ENCODE measurements at regions not wholly inside any gene's neighbourhood (a gene's known extent, or its start where the extent isn't known, plus 50 kb on each side); places are given as distances from the start of the nearest gene placed in this dataset.

DNA sequence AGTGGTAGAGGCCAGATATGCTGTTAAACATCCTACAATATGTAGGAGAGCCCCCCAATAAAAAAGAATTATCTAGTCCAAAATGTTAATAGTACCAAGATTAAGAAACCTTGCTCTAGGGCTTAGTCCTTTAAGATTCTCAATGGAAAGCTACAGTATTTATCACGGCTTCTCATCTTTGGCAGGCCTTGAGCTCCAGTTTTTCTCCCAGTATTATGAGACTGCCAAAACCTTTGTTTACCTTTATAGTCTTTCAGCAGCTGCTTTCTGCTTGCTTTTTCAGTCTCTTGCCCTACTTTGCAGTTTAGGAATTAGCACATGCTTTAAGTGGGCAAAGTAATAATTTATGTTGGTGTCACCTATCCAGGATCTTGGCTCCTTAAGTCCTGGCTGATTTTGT, 59.7 kb downstream of the NHLRC1 start:
- TF ChIP-seq, protein P1, sequence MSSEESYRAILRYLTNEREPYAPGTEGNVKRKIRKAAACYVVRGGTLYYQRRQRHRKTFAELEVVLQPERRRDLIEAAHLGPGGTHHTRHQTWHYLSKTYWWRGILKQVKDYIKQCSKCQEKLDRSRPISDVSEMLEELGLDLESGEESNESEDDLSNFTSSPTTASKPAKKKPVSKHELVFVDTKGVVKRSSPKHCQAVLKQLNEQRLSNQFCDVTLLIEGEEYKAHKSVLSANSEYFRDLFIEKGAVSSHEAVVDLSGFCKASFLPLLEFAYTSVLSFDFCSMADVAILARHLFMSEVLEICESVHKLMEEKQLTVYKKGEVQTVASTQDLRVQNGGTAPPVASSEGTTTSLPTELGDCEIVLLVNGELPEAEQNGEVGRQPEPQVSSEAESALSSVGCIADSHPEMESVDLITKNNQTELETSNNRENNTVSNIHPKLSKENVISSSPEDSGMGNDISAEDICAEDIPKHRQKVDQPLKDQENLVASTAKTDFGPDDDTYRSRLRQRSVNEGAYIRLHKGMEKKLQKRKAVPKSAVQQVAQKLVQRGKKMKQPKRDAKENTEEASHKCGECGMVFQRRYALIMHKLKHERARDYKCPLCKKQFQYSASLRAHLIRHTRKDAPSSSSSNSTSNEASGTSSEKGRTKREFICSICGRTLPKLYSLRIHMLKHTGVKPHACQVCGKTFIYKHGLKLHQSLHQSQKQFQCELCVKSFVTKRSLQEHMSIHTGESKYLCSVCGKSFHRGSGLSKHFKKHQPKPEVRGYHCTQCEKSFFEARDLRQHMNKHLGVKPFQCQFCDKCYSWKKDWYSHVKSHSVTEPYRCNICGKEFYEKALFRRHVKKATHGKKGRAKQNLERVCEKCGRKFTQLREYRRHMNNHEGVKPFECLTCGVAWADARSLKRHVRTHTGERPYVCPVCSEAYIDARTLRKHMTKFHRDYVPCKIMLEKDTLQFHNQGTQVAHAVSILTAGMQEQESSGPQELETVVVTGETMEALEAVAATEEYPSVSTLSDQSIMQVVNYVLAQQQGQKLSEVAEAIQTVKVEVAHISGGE (tag by site-specific recombination; conservative IDR thresholded peaks at IDR 0.05; ENCODE audit: low read depth), result no peak
- no peak for TF ChIP-seq HOXA7 (CRISPR knock-in tag; IDR thresholded peaks at IDR 0.05; ENCODE audit: borderline replicate concordance)
- TF ChIP-seq, protein P2, sequence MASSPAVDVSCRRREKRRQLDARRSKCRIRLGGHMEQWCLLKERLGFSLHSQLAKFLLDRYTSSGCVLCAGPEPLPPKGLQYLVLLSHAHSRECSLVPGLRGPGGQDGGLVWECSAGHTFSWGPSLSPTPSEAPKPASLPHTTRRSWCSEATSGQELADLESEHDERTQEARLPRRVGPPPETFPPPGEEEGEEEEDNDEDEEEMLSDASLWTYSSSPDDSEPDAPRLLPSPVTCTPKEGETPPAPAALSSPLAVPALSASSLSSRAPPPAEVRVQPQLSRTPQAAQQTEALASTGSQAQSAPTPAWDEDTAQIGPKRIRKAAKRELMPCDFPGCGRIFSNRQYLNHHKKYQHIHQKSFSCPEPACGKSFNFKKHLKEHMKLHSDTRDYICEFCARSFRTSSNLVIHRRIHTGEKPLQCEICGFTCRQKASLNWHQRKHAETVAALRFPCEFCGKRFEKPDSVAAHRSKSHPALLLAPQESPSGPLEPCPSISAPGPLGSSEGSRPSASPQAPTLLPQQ (tag by site-specific recombination; IDR thresholded peaks at IDR 0.05), result no peak
- TF ChIP-seq PRDM6 (tag by site-specific recombination; IDR thresholded peaks at IDR 0.05), result 0 out of 2 replicates have a peak, but pooled peaks have one; percentile 14
- ChIA-PET CTCF (no interaction called here), POLR2A (interaction anchor here (0.6 kb wide), 2 partner anchors 17 to 69 kb away, joined by 3 read pairs; no protein-coding TSS in a partner anchor)
- Histone ChIP-seq H3K4me3 (ENCODE audit: low read depth, low read length) (no peak overlapping the region), H3K36me3 (ENCODE audit: control insufficient read depth in 2 of 2, insufficient read depth in 1 of 2, low read length in 2 of 2) (no peaks in the 10 kb centered on the region), H3K27ac (ENCODE audit: extremely low read depth, low read depth, low read length) (no peak overlapping the region), H3K9me3 (ENCODE audit: control insufficient read depth, insufficient read depth, low read depth, low read length) (no peaks in the 10 kb centered on the region), H3K4me1 (ENCODE audit: control insufficient read depth, insufficient read depth, low read length) (no peaks in the 10 kb centered on the region)

DNA sequence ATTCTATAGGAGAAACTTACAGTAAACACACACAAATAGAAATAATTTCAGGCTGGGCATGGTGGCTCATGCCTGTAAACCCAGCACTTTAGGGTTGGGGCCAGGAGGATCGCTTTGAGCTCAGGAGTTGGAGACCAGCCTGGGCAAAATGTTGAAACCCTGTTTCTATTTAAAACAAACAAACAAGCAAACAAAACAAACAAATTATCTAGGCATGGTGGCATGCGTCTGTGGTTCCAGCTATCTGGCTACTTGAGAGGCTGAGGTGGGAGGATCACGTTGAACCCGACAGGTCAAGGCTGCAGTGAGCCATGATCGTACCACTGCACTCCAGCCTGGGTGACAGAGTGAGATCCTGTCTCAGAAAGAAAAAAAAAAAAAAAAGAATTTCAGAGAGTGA, 64.0 kb downstream of the NHLRC1 start:
- Histone ChIP-seq H3K4me1 (ENCODE audit: control insufficient read depth, insufficient read depth, low read length) (no peaks in the 10 kb centered on the region), H3K9me3 (ENCODE audit: control insufficient read depth, insufficient read depth, low read depth, low read length) (no peaks in the 10 kb centered on the region), H3K4me3 (ENCODE audit: low read depth, low read length) (no peak overlapping the region), H3K27ac (ENCODE audit: extremely low read depth, low read depth, low read length) (no peak overlapping the region), H3K36me3 (ENCODE audit: control insufficient read depth in 2 of 2, insufficient read depth in 1 of 2, low read length in 2 of 2) (no peaks in the 10 kb centered on the region)
- no peak for TF ChIP-seq REST (tag by site-specific recombination; IDR thresholded peaks at IDR 0.05)
- POLR2A ChIA-PET, result no interaction called here
- CTCF ChIA-PET, result interaction anchor here (1.1 kb wide), 1 partner anchor 11 kb away, joined by 3 read pairs; no protein-coding TSS in a partner anchor

GRCh38 chr6:18055714-18056382, 66.6 kb downstream of the NHLRC1 start:
- POLR2A ChIA-PET, result no interaction called here
- Histone ChIP-seq H3K9me3 (ENCODE audit: control insufficient read depth, insufficient read depth, low read depth, low read length) (no peaks in the 10 kb centered on the region), H3K27ac (ENCODE audit: extremely low read depth, low read depth, low read length) (no peak overlapping the region), H3K4me1 (ENCODE audit: control insufficient read depth, insufficient read depth, low read length) (no peaks in the 10 kb centered on the region), H3K36me3 (ENCODE audit: control insufficient read depth in 2 of 2, insufficient read depth in 1 of 2, low read length in 2 of 2) (no peaks in the 10 kb centered on the region), H3K4me3 (ENCODE audit: low read depth, low read length) (no peak overlapping the region)
- CTCF ChIA-PET, result interaction anchor here (0.7 kb wide), 1 partner anchor 110 kb away, joined by 4 read pairs; no protein-coding TSS in a partner anchor
- TF ChIP-seq HOXA7 (CRISPR knock-in tag; IDR thresholded peaks at IDR 0.05; ENCODE audit: borderline replicate concordance), result no peak
- TF ChIP-seq ZNF223 (tag by site-specific recombination; IDR thresholded peaks at IDR 0.05), result no peak
- TF ChIP-seq ZBTB20 (tag by site-specific recombination; IDR thresholded peaks at IDR 0.05), result no peak
- TF ChIP-seq, protein P1 (tag by site-specific recombination; conservative IDR thresholded peaks at IDR 0.05; ENCODE audit: low read depth), result no peak
- TF ChIP-seq ZEB2 (tag by site-specific recombination; IDR thresholded peaks at IDR 0.05), result no peak
- no peak for TF ChIP-seq ZNF776 (tag by site-specific recombination; IDR thresholded peaks at IDR 0.05; ENCODE audit: borderline replicate concordance)
- no peak for TF ChIP-seq ZNF112 (tag by site-specific recombination; IDR thresholded peaks at IDR 0.05)
- TF ChIP-seq MZF1 (tag by site-specific recombination; IDR thresholded peaks at IDR 0.05; ENCODE audit: borderline replicate concordance), result no peak
- TF ChIP-seq, protein P3, sequence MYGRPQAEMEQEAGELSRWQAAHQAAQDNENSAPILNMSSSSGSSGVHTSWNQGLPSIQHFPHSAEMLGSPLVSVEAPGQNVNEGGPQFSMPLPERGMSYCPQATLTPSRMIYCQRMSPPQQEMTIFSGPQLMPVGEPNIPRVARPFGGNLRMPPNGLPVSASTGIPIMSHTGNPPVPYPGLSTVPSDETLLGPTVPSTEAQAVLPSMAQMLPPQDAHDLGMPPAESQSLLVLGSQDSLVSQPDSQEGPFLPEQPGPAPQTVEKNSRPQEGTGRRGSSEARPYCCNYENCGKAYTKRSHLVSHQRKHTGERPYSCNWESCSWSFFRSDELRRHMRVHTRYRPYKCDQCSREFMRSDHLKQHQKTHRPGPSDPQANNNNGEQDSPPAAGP (tag by site-specific recombination; IDR thresholded peaks at IDR 0.05), result no peak
